Effector memory CD4-positive, alpha-beta T cell (primary cell): ENCODE measurements at regions not wholly inside any gene's neighbourhood (a gene's known extent, or its start where the extent isn't known, plus 50 kb on each side); places are given as distances from the start of the nearest gene placed in this dataset.

Source experiments
- DNase-seq, 3 donors: peaks; one replicate each; pipeline ENCODE4 v3.0.0-alpha.2; 2020
- H3K27ac ChIP-seq: 2 replicates; pipeline ENCODE4 v1.7.0; 2013; ENCODE audit warnings: mild to moderate bottlenecking, low read length, moderate library complexity; ENCODE audit not compliant: insufficient read depth, poor library complexity, severe bottlenecking
- H3K27me3 ChIP-seq: replicated peaks from 2 replicates; pipeline ENCODE4 v1.7.0; 2013; ENCODE audit warnings: mild to moderate bottlenecking, low read length; ENCODE audit not compliant: insufficient read depth, control insufficient read depth, poor library complexity, severe bottlenecking
- H3K36me3 ChIP-seq: 2 replicates; pipeline ENCODE4 v1.7.0; 2013; ENCODE audit warnings: mild to moderate bottlenecking, low read length, moderate library complexity; ENCODE audit not compliant: control insufficient read depth, insufficient read depth
- H3K4me1 ChIP-seq: 2 replicates; pipeline ENCODE4 v1.7.0; 2013; ENCODE audit warnings: low read length, mild to moderate bottlenecking; ENCODE audit not compliant: control insufficient read depth, insufficient read depth, poor library complexity, severe bottlenecking
- H3K4me3 ChIP-seq: 2 replicates; pipeline ENCODE4 v1.7.0; 2013; ENCODE audit warnings: low read length, low read depth, mild to moderate bottlenecking; ENCODE audit not compliant: insufficient read depth, poor library complexity, severe bottlenecking
- H3K9me3 ChIP-seq: 2 replicates; pipeline ENCODE4 v1.7.0; 2013; ENCODE audit warnings: mild to moderate bottlenecking, low read length, moderate library complexity; ENCODE audit not compliant: control insufficient read depth

GRCh38 chr3:145628211-145628610, 532.8 kb downstream of the PLOD2 start:
- Histone ChIP-seq H3K36me3 (no peaks in the 10 kb centered on the region), H3K4me1 (no peaks in the 10 kb centered on the region), H3K27ac (no peak overlapping the region), H3K4me3 (no peak overlapping the region), H3K9me3 (no peaks in the 10 kb centered on the region), H3K27me3 (no peaks in the 10 kb centered on the region)
- DNase-seq = no peak

DNA sequence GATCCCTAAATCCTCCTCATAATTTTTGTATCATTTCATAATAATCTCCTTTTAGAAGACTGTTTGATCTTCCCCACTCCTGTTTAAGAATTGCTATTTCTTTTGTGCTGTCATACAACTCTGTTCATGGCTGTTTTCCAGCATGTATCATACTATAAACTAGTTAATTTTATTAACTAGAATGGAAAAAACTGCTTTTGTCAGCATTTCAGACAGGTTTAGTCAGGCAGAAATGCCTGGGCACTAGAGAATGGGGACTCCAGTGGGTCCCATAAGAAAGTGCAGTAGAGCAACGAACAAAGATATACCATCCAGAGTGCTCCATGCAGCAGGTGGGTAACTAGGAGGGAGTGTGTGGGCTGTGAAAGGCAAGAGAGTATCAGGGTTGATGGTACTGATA, 523.9 kb downstream of the PLOD2 start:
- H3K27ac ChIP-seq = no peak overlapping the region
- no peaks in the 10 kb centered on the region for H3K9me3 ChIP-seq
- H3K4me3 ChIP-seq = no peak overlapping the region
- no peaks in the 10 kb centered on the region for H3K4me1 ChIP-seq
- DNase-seq = no peak
- H3K27me3 ChIP-seq = no peaks in the 10 kb centered on the region
- H3K36me3 ChIP-seq = no peaks in the 10 kb centered on the region

- Histone ChIP-seq H3K36me3 (no peaks in the 10 kb centered on the region), H3K9me3 (no peaks in the 10 kb centered on the region), H3K4me1 (no peaks in the 10 kb centered on the region), H3K27ac (no peak overlapping the region), H3K27me3 (no peaks in the 10 kb centered on the region), H3K4me3 (no peak overlapping the region)
- DNase-seq = no peak
These were observed 521.9 kb downstream of the PLOD2 start for GRCh38 chr3:145639003-145639606.

DNA sequence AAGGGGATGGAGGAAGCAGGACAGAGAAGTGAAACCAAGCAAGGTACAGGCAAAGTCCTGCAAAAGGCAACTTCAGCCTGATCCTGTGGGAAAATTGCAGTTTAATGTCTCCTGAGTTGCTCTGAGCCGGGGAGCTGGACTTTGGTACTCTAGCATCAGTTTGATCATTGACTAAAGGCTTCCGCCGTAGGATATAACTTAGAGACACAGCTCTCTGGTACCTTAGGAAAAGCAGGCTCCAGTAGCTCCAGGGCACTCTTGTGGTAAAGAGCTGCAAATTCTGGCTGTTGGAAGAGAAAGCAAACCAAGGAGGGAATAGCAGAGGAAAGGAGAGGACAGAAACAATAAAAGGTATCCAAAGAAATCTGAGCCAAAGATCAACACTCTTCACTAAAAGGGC, 521.1 kb downstream of the PLOD2 start:
- no peak overlapping the region for H3K4me3 ChIP-seq

GRCh38 chr3:145648396-145648795, 512.6 kb downstream of the PLOD2 start:
- no peak for DNase-seq
- H3K27ac ChIP-seq = no peak overlapping the region
- no peaks in the 10 kb centered on the region for H3K36me3 ChIP-seq
- no peak overlapping the region for H3K4me3 ChIP-seq
- H3K4me1 ChIP-seq = no peaks in the 10 kb centered on the region
- no peaks in the 10 kb centered on the region for H3K9me3 ChIP-seq
- H3K27me3 ChIP-seq = no peaks in the 10 kb centered on the region

More for the DNA sequence above, 521.1 kb downstream of the PLOD2 start:
- DNase-seq = no peak
- no peaks in the 10 kb centered on the region for H3K36me3 ChIP-seq
- no peaks in the 10 kb centered on the region for H3K9me3 ChIP-seq
- no peak overlapping the region for H3K27ac ChIP-seq
- H3K27me3 ChIP-seq = no peaks in the 10 kb centered on the region
- H3K4me1 ChIP-seq = no peaks in the 10 kb centered on the region

GRCh38 chr3:145649368-145649887, 511.6 kb downstream of the PLOD2 start:
- H3K9me3 ChIP-seq = no peaks in the 10 kb centered on the region
- no peak overlapping the region for H3K27ac ChIP-seq
- DNase-seq = no peak
- H3K4me3 ChIP-seq = no peak overlapping the region
- H3K36me3 ChIP-seq = no peaks in the 10 kb centered on the region
- no peaks in the 10 kb centered on the region for H3K4me1 ChIP-seq
- no peaks in the 10 kb centered on the region for H3K27me3 ChIP-seq

GRCh38 chr3:145650170-145650569, 510.8 kb downstream of the PLOD2 start:
- H3K4me3 ChIP-seq = no peak overlapping the region
- no peaks in the 10 kb centered on the region for H3K36me3 ChIP-seq
- DNase-seq = no peak
- no peaks in the 10 kb centered on the region for H3K9me3 ChIP-seq
- no peaks in the 10 kb centered on the region for H3K27me3 ChIP-seq
- H3K4me1 ChIP-seq = no peaks in the 10 kb centered on the region
- H3K27ac ChIP-seq = no peak overlapping the region

DNA sequence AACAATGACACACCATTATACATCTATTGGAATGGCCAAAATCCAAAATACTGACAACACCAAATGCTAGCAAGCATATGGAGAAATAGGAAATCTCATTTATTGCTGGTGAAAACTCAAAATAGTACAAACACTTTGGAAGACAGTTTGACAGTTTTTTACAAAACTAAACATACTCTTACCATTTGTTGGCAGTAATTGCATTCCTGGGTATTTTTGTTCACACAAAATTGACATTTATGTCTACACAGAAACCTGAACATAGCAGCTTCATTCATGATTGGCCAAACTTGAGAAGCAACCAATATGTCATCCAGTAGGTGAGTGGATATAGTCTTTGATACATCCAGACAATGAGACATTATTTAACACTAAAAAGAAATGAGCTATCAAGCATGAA, 489.9 kb downstream of the PLOD2 start:
- no peak overlapping the region for H3K27ac ChIP-seq
- no peak overlapping the region for H3K4me3 ChIP-seq
- DNase-seq = no peak
- no peaks in the 10 kb centered on the region for H3K9me3 ChIP-seq
- H3K27me3 ChIP-seq = no peaks in the 10 kb centered on the region
- no peaks in the 10 kb centered on the region for H3K4me1 ChIP-seq
- no peaks in the 10 kb centered on the region for H3K36me3 ChIP-seq

DNA sequence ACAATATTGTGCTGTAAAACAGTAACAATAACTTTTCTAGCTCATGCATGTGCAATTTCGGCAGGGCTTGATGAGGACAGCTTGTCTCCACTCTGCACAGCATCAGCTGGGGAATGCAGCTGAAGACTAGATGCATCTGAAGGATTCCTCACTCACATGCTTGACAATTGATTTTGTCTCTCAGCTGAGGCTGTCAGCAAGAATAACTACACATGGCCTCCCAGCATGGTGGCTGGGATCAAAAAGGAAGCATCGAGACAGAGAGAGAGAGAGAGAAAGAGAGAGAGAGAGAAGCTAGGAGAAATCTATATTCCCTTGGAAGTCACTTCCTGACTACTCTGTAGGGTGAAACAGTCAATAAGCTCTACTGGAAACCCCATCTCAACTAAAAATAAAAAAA, 487.1 kb downstream of the PLOD2 start:
- Histone ChIP-seq H3K27ac (no peak overlapping the region), H3K36me3 (no peaks in the 10 kb centered on the region), H3K4me3 (no peak overlapping the region), H3K9me3 (no peaks in the 10 kb centered on the region), H3K27me3 (no peaks in the 10 kb centered on the region), H3K4me1 (no peaks in the 10 kb centered on the region)
- no peak for DNase-seq

DNA sequence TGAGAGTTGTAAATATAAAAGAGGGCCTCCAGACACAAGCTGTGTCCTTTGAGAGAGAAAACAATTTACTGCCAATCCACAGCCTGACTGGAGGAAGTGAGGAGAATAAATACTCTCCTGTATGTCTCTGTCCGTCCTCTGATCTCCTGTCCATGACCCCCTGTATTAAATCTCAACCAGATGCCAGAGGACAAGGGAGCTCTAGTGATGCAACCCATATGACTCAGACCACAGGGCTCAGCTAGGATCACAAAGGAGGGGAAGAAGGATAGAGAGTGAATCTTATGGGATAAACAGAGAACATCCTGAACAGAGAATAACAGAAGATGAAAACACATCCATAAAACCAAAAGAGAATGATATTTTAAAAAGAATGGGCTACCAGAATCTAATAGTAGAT, 482.6 kb downstream of the PLOD2 start:
- DNase-seq = no peak
- H3K27me3 ChIP-seq = no peaks in the 10 kb centered on the region
- H3K36me3 ChIP-seq = no peaks in the 10 kb centered on the region
- H3K4me1 ChIP-seq = no peaks in the 10 kb centered on the region
- H3K9me3 ChIP-seq = no peaks in the 10 kb centered on the region
- H3K4me3 ChIP-seq = no peak overlapping the region
- H3K27ac ChIP-seq = no peak overlapping the region
